Common myeloid progenitor, CD34-positive (primary cell): ENCODE measurements at regions not wholly inside any gene's neighbourhood (a gene's known extent, or its start where the extent isn't known, plus 50 kb on each side); places are given as distances from the start of the nearest gene placed in this dataset.
"Not testable (repeated sequence)": the region's sequence is repeated elsewhere in the genome, so short reads cannot be mapped to it uniquely, and the experiment has no call there.

ENCODE experiments used
- CTCF ChIA-PET: fragments of 350-600 bp; sonication (Branson Sonifier 250); formaldehyde crosslinking; loops from one replicate; lab custom pipeline; 2021; ENCODE audit warnings: antibody characterized with exemption; lab: Charles Lee
- POLR2A ChIA-PET: fragments of 350-600 bp; sonication (Branson Sonifier 250); formaldehyde crosslinking; loops from one replicate; lab custom pipeline; 2021; ENCODE audit warnings: antibody characterized with exemption; lab: Charles Lee
- DNase-seq, 3 donors: peaks; one replicate each; pipeline versions ENCODE4 v3.0.0 to v3.0.0-alpha.2; 2013
- H3K27ac ChIP-seq, 2 experiments: 1 replicate in 1 of 2; 2 replicates in 1 of 2; pipeline ENCODE4 v1.7.0; 2013; ENCODE audit warnings: inconsistent platforms in 2 of 2, low read length in 2 of 2, mild to moderate bottlenecking in 2 of 2, low read depth in 1 of 2, moderate library complexity in 1 of 2; ENCODE audit not compliant: severe bottlenecking in 2 of 2, insufficient read depth in 1 of 2, poor library complexity in 1 of 2
- H3K27me3 ChIP-seq, 5 experiments: replicated peaks in 2 of 5; 1 replicate in 3 of 5; 2 replicates in 2 of 5; pipeline versions ENCODE4 v1.6.1 to v1.7.0; 2013; ENCODE audit warnings: low read length in 4 of 5, mild to moderate bottlenecking in 2 of 5, moderate library complexity in 2 of 5, inconsistent platforms in 1 of 5; ENCODE audit not compliant: insufficient read depth in 5 of 5, control insufficient read depth in 4 of 5
- H3K36me3 ChIP-seq, 4 experiments: 1 replicate in 2 of 4; 2 replicates in 2 of 4; pipeline versions ENCODE4 v1.6.1 to v1.7.0; 2013; ENCODE audit warnings: low read length in 3 of 4, control low read depth in 1 of 4, mild to moderate bottlenecking in 1 of 4; ENCODE audit not compliant: control insufficient read depth in 4 of 4, insufficient read depth in 4 of 4
- H3K4me1 ChIP-seq, 4 experiments: 1 replicate in 3 of 4; 2 replicates in 1 of 4; pipeline versions ENCODE4 v1.6.1 to v1.7.1; 2013; ENCODE audit warnings: low read length in 3 of 4, mild to moderate bottlenecking in 3 of 4, control low read depth in 1 of 4, inconsistent platforms in 1 of 4, moderate library complexity in 1 of 4; ENCODE audit not compliant: control insufficient read depth in 4 of 4, insufficient read depth in 4 of 4; ENCODE audit errors: control extremely low read depth in 1 of 4
- H3K4me3 ChIP-seq, 7 experiments: 1 replicate in 4 of 7; 2 replicates in 3 of 7; pipeline versions ENCODE4 v1.5.1 to v1.7.0; 2013; ENCODE audit warnings: mild to moderate bottlenecking in 7 of 7, low read length in 6 of 7, moderate library complexity in 6 of 7, inconsistent platforms in 2 of 7, low read depth in 2 of 7, control low read depth in 1 of 7; ENCODE audit not compliant: insufficient read depth in 4 of 7, control insufficient read depth in 1 of 7; ENCODE audit errors: extremely low read depth in 1 of 7
- H3K9me3 ChIP-seq, 5 experiments: 1 replicate in 4 of 5; 2 replicates in 1 of 5; pipeline versions ENCODE4 v1.6.1 to v1.7.1; 2013; ENCODE audit warnings: low read length in 4 of 5, mild to moderate bottlenecking in 2 of 5, inconsistent platforms in 1 of 5, low read depth in 1 of 5, moderate library complexity in 1 of 5; ENCODE audit not compliant: control insufficient read depth in 4 of 5, insufficient read depth in 2 of 5; ENCODE audit errors: control extremely low read depth in 1 of 5
- WGBS: methylation state at CpG from one replicate; pipeline ENCODE4 v1.1.5; 2013; ENCODE audit not compliant: insufficient coverage; 5-methylcytosine and 5-hydroxymethylcytosine counted together

GRCh38 chr6:139983555-139984276 is 609.3 kb upstream of the CITED2 start:
- ChIA-PET POLR2A (no interaction called here), CTCF (interaction anchor here (1.1 kb wide), 1 partner anchor 42 kb away, joined by 3 read pairs; no protein-coding TSS in a partner anchor)
- Histone ChIP-seq H3K27ac (no peak overlapping the region), H3K4me1 (peaks cover 0 to 6% (median 3%) of the 10 kb centered on the region in 4 experiments), H3K4me3 (no peak overlapping the region), H3K27me3 (no peaks in the 10 kb centered on the region), H3K9me3 (no peaks in the 10 kb centered on the region), H3K36me3 (no peaks in the 10 kb centered on the region)
- WGBS: 100% methylated on average over 2 of the region's 5 CpGs
- no peak for DNase-seq

GRCh38 chr6:139982652-139983295 is 608.3 kb upstream of the CITED2 start:
- no peaks in the 10 kb centered on the region for H3K27me3 ChIP-seq
- no peak for DNase-seq
- H3K27ac ChIP-seq: no peak overlapping the region
- no peaks in the 10 kb centered on the region for H3K36me3 ChIP-seq
- 100% methylated on average over 3 of the region's 4 CpGs for WGBS
- ChIA-PET POLR2A (no interaction called here), CTCF (interaction anchor here (1.1 kb wide), 1 partner anchor 41 kb away, joined by 3 read pairs; no protein-coding TSS in a partner anchor)
- H3K4me1 ChIP-seq: peaks cover 0 to 6% (median 3%) of the 10 kb centered on the region in 4 experiments
- no peak overlapping the region for H3K4me3 ChIP-seq
- no peaks in the 10 kb centered on the region for H3K9me3 ChIP-seq

- H3K4me3 ChIP-seq: peak overlapping the region in 2 of 7 experiments; percentile 26 to 47
- H3K4me1 ChIP-seq: peaks cover 0 to 6% (median 3%) of the 10 kb centered on the region in 4 experiments
- ChIA-PET POLR2A (no interaction called here), CTCF (interaction anchor here (1.1 kb wide), 1 partner anchor 40 kb away, joined by 3 read pairs; no protein-coding TSS in a partner anchor)
- no peaks in the 10 kb centered on the region for H3K9me3 ChIP-seq
- no peaks in the 10 kb centered on the region for H3K36me3 ChIP-seq
- WGBS: no CpG with 5 or more reads among the region's 1 CpG
- DNase-seq: no peak
- no peak overlapping the region for H3K27ac ChIP-seq
- H3K27me3 ChIP-seq: no peaks in the 10 kb centered on the region
These were observed 607.7 kb upstream of the CITED2 start for GRCh38 chr6:139982195-139982594.

DNA sequence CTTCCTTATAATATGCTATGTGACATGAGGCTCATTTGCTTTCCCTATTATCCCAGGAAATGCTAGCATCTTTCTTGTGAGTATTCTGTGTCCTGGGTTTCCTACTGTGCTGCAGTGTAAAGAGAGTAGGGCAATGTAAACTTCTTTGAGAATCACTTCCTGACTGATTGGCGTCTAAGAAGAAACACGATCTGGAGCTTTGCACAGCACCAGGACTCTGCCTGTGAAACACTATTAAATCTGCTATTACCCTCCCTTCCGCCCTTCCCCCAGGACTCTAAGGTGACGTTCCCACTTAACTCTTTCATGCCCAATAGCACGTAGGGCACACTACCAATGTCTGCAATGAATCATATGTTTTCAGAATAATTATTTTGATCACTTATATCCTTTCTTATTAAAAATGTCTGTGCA is 607.3 kb upstream of the CITED2 start:
- Histone ChIP-seq H3K4me3 (peak overlapping the region in 2 of 7 experiments; percentile 26 to 47), H3K27ac (no peak overlapping the region), H3K36me3 (no peaks in the 10 kb centered on the region), H3K4me1 (peaks cover 0 to 6% (median 3%) of the 10 kb centered on the region in 4 experiments), H3K9me3 (no peaks in the 10 kb centered on the region), H3K27me3 (no peaks in the 10 kb centered on the region)
- ChIA-PET CTCF (no interaction called here), POLR2A (no interaction called here)
- DNase-seq: peak in 2 of 3 donors; percentile 35 to 40
- WGBS: 0% methylated on average over 2 of the region's 5 CpGs

DNA sequence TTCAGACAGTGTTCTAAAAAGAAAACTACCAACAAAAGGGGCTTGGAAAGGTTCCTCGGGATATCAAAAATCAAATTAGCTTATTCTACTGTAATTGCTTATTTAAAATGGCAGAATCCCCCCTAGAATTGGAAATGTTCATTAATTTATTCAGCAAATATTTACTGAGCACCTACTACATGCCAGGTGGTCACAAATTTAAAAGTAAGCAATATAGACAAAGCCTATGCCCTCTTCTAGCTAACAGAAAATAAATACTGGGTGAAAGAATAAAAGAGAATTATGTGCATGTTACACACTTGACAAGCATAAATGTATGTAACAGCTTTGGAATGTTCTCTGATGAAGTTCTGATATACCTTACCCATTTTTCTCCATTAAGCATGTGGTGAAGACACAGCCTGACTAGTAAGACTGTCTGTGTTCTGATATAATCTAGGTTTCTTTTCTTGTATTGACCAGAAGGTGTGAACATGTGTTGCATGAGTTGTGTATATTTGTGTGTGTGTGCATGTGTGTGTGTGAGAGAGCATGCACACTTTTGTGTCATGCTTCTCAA is 606.7 kb upstream of the CITED2 start:
- H3K4me3 ChIP-seq: no peak overlapping the region
- no CpG with 5 or more reads among the region's 1 CpG for WGBS
- ChIA-PET POLR2A (no interaction called here), CTCF (no interaction called here)
- H3K4me1 ChIP-seq: peaks cover 0 to 6% (median 3%) of the 10 kb centered on the region in 4 experiments
- DNase-seq: peak in 1 of 3 donors; percentile 6
- no peaks in the 10 kb centered on the region for H3K27me3 ChIP-seq
- no peak overlapping the region for H3K27ac ChIP-seq
- no peaks in the 10 kb centered on the region for H3K9me3 ChIP-seq
- no peaks in the 10 kb centered on the region for H3K36me3 ChIP-seq

DNA sequence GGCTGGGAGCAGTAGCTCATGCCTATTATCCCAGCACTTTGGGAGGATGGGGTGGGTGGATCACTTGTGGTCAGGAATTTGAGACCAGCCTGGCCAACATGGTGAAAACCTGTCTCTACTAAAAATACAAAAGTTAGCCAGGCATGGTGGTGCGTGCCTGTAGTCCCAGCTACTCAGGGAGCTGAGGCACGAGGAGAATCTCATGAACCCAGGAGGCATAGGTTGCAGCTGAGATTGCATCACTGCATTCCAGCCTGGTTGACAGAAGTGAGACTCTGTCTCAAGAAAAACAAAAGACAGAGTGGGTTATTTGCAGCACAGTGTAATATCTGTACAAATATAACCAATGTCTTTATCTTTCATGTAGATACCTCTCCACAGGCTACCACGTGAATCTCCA is 606.2 kb upstream of the CITED2 start:
- POLR2A ChIA-PET: not testable (repeated sequence)

More for the DNA sequence above, 606.2 kb upstream of the CITED2 start:
- H3K9me3 ChIP-seq, H3K27me3 ChIP-seq, H3K36me3 ChIP-seq, DNase-seq, H3K27ac ChIP-seq, H3K4me3 ChIP-seq, CTCF ChIA-PET, H3K4me1 ChIP-seq: not testable (repeated sequence)
- whole genome bisulfite sequencing: 90% methylated on average over 3 of the region's 3 CpGs
